Panc1 (cell line): ENCODE measurements at regions not wholly inside any gene's neighbourhood (a gene's known extent, or its start where the extent isn't known, plus 50 kb on each side); places are given as distances from the start of the nearest gene placed in this dataset.

Experiments
- POLR2AphosphoS5 ChIP-seq: IDR thresholded peaks from 2 replicates; pipeline ENCODE4 v1.6.1; 2012; ENCODE audit warnings: mild to moderate bottlenecking, low read depth, low read length, moderate library complexity
- SIN3A ChIP-seq: IDR thresholded peaks from 2 replicates; pipeline ENCODE4 v1.6.1; 2012; ENCODE audit warnings: low read depth, mild to moderate bottlenecking, low read length, moderate library complexity, borderline replicate concordance; ENCODE audit not compliant: insufficient read depth
- TF ChIP-seq, protein P1 (sequence below): fragments of 450-650 bp; IDR thresholded peaks from 2 replicates; pipeline ENCODE4 v1.5.1; 2017; ENCODE audit warnings: mild to moderate bottlenecking

- TF ChIP-seq, protein P1, sequence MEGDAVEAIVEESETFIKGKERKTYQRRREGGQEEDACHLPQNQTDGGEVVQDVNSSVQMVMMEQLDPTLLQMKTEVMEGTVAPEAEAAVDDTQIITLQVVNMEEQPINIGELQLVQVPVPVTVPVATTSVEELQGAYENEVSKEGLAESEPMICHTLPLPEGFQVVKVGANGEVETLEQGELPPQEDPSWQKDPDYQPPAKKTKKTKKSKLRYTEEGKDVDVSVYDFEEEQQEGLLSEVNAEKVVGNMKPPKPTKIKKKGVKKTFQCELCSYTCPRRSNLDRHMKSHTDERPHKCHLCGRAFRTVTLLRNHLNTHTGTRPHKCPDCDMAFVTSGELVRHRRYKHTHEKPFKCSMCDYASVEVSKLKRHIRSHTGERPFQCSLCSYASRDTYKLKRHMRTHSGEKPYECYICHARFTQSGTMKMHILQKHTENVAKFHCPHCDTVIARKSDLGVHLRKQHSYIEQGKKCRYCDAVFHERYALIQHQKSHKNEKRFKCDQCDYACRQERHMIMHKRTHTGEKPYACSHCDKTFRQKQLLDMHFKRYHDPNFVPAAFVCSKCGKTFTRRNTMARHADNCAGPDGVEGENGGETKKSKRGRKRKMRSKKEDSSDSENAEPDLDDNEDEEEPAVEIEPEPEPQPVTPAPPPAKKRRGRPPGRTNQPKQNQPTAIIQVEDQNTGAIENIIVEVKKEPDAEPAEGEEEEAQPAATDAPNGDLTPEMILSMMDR = no peak
- TF ChIP-seq POLR2AphosphoS5 = no peak
- TF ChIP-seq SIN3A = no peak
Observed at GRCh38 chr10:6919077-6919476, 339.0 kb upstream of the PRKCQ start.
